Esophagus squamous epithelium (tissue), 4 donors: ENCODE measurements at regions not wholly inside any gene's neighbourhood (a gene's known extent, or its start where the extent isn't known, plus 50 kb on each side); places are given as distances from the start of the nearest gene placed in this dataset.

Experiments
- POLR2A ChIP-seq, 4 donors: fragments of 450-650 bp; IDR thresholded peaks; one replicate each; pipeline ENCODE4 v1.6.1; 2017; ENCODE audit warnings: antibody characterized with exemption in 4 of 4, mild to moderate bottlenecking in 4 of 4, moderate library complexity in 3 of 4
- TF ChIP-seq, protein P1 (sequence below), 6 experiments: fragments of 450-650 bp in 4 of 6; fragments of 200-600 bp in 2 of 6; sonication (generic) in 2 of 6; IDR thresholded peaks; one replicate each; pipeline ENCODE4 v1.5.1; 2016 to 2019; ENCODE audit warnings: antibody characterized with exemption in 6 of 6, mild to moderate bottlenecking in 4 of 6, moderate library complexity in 4 of 6

DNA sequence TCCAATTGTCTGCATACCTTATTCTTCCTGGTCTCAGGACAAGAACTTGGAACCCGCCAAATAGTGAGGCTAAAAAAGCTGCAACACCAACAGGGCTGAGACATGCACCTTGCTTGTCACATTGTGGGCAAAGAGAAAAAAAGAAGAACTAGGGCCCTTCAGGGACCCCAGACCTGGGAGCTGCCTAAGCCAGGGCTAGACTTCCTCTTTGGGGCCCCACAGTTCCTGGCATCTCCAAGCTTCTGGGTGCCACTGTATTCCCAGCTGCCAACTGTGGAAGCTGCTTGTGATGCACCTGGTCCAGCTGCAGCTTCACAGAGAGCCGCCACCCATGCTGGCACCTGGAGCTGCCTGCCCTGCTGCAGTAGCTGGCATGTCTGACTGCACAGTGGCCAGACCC, 370.6 kb downstream of the CD83 start:
- TF ChIP-seq, protein P1, sequence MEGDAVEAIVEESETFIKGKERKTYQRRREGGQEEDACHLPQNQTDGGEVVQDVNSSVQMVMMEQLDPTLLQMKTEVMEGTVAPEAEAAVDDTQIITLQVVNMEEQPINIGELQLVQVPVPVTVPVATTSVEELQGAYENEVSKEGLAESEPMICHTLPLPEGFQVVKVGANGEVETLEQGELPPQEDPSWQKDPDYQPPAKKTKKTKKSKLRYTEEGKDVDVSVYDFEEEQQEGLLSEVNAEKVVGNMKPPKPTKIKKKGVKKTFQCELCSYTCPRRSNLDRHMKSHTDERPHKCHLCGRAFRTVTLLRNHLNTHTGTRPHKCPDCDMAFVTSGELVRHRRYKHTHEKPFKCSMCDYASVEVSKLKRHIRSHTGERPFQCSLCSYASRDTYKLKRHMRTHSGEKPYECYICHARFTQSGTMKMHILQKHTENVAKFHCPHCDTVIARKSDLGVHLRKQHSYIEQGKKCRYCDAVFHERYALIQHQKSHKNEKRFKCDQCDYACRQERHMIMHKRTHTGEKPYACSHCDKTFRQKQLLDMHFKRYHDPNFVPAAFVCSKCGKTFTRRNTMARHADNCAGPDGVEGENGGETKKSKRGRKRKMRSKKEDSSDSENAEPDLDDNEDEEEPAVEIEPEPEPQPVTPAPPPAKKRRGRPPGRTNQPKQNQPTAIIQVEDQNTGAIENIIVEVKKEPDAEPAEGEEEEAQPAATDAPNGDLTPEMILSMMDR (IDR thresholded peaks at IDR 0.05), result no peak
- no peak for TF ChIP-seq POLR2A (IDR thresholded peaks at IDR 0.05)
